OCI-LY7 (cell line): ENCODE measurements at regions not wholly inside any gene's neighbourhood (a gene's known extent, or its start where the extent isn't known, plus 50 kb on each side); places are given as distances from the start of the nearest gene placed in this dataset.

Experiments
- CTCF ChIP-seq: fragments of 200-600 bp; sonication (generic); conservative IDR thresholded peaks from 2 replicates; pipeline ENCODE4 v1.5.1; 2014; ENCODE audit warnings: mild to moderate bottlenecking, antibody characterized with exemption, low read length, moderate library complexity, mixed read lengths
- EZH2phosphoT487 ChIP-seq: fragments of 200-600 bp; sonication (generic); IDR thresholded peaks from 2 replicates; pipeline ENCODE4 v1.6.1; 2018; ENCODE audit warnings: low read depth, borderline replicate concordance, mild to moderate bottlenecking, mixed run types, antibody characterized with exemption, low read length, moderate library complexity, mixed read lengths

GRCh38 chr9:108413809-108414208, 442.0 kb downstream of the ACTL7B start:
- TF ChIP-seq CTCF (no peak), EZH2phosphoT487 (no peak)
